Stimulated activated naive CD8-positive, alpha-beta T cell treated with anti-CD3 and anti-CD28 coated beads, Interleukin-15, Interleukin-2, amounts not matched to agents 100 U/mL and 50 U/mL, for 24 hours (primary cell): ENCODE measurements at regions not wholly inside any gene's neighbourhood (a gene's known extent, or its start where the extent isn't known, plus 50 kb on each side); places are given as distances from the start of the nearest gene placed in this dataset.
"Not testable (repeated sequence)": the region's sequence is repeated elsewhere in the genome, so short reads cannot be mapped to it uniquely, and the experiment has no call there.

ENCODE experiments used
- ATAC-seq: fragments of 150-1000 bp; cut with Tn5 transposase; one replicate; pipeline ENCODE4 v1.10.0; 2021
- DNase-seq: peaks from one replicate; pipeline ENCODE4 v3.0.0; 2021

- DNase-seq (no peak), ATAC-seq (no peak)
These were observed 1378.2 kb upstream of the PCDH20 start for GRCh38 chr13:62793850-62794249.

DNA sequence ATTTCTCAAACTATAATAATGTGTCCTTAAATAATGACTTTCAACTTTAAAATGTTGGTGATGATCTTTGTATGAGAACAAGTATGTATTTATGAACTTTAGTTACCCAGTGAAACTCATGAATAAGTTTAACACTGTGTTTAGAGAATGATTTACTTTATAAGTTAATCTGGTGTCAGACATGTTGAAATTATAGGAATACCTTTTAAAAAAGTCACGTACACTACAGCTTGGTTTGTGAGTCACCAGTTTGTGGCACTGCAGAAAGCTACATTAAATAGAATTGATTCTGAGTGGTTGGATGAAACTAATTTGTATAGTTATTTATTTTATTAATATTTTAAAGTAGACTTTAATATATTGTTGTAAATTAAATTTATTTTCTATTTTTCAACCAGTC is 1366.2 kb upstream of the PCDH20 start:
- ATAC-seq = no peak
- no peak for DNase-seq

GRCh38 chr13:62779161-62779560 is 1363.5 kb upstream of the PCDH20 start:
- ATAC-seq (no peak), DNase-seq (no peak)

DNA sequence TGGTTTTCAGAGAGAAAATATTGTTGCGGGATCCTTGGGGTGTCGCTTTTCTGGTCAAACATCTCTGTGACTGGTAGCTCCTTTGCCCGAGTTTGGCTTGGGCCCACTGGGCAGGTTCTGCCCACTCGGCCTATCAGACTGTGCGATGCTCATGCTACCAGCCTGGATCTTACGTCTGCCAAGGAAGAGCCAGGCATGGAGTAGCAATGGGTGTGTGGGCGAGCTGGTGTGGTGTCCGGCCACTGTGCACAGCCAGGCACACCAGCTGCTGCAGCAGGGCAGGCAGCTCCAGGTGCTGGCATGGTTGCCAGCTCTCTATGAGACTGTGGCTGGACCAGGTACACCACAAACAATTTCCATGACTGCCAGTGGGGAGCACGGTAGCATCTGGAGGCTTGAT is 1351.8 kb upstream of the PCDH20 start:
- no peak for ATAC-seq

DNA sequence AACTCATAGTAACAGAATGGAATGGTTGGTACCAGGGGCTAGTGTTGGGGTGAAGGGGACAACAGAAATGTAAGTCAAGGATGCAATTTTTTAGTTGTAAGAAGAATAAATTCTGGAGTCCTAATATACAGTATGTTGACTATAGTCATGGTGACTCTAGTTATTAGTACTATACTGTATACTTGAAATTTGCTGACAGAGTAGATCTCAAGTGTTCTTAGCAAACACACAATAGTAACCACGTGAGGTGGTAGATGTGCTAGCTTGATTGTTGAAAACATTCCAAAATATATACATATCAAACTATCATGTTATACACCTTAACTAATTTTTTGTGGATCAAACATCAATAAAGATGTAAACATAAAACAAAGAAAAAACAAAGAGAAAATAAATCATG is 1345.1 kb upstream of the PCDH20 start:
- DNase-seq = no peak
- ATAC-seq = no peak

More for the DNA sequence above, 1351.8 kb upstream of the PCDH20 start:
- no peak for DNase-seq

DNA sequence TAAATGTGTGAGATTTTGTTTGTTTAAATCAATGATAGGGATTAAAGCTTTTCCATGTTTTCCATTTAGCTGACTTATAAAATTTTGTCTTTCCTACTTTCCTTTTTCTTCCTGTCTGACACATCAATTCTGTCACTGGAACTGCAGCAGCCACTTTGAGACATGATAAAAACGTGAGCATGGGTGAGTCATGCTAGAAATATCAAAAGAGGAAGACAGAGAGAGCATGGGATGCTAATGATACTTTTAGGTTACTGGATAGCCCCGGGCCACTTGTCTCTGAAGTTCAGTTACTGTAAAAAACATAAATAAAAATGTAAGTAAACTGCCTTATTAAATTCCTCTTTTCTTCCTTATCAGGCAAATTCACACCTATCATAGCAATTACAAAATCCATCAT is 1332.0 kb upstream of the PCDH20 start:
- ATAC-seq = no peak

DNA sequence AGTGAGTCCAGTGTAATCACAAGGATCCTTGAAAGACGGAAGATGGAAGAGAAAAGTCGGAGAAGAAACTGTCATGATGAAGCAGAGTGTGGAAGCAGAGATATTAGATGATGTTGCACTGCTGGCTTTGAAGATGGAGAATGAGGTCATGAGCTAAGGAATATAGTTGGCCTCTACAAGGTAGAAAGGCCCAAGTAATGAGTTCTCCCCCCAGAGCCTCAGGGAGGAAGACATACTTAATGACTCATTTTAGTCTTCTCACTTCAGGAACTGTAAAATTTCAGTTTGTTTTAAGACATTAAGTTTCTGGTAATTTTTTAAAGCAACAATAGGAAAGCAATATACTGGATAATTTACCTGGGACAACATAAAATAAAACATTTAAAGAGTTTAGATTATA is 1331.5 kb upstream of the PCDH20 start:
- no peak for DNase-seq
- no peak for ATAC-seq

More for the DNA sequence above, 1332.0 kb upstream of the PCDH20 start:
- DNase-seq = no peak

- not testable (repeated sequence) for ATAC-seq, DNase-seq
These were observed 1314.1 kb upstream of the PCDH20 start for GRCh38 chr13:62729746-62730145.

- DNase-seq = no peak
- ATAC-seq = no peak
These were observed 1306.2 kb upstream of the PCDH20 start for GRCh38 chr13:62721893-62722292.

GRCh38 chr13:62711948-62712347 is 1296.3 kb upstream of the PCDH20 start:
- ATAC-seq = not testable (repeated sequence)

GRCh38 chr13:62710787-62711186 is 1295.1 kb upstream of the PCDH20 start:
- DNase-seq (no peak), ATAC-seq (no peak)

More at GRCh38 chr13:62711948-62712347, 1296.3 kb upstream of the PCDH20 start:
- not testable (repeated sequence) for DNase-seq

GRCh38 chr13:62706048-62706447 is 1290.4 kb upstream of the PCDH20 start:
- no peak for DNase-seq

DNA sequence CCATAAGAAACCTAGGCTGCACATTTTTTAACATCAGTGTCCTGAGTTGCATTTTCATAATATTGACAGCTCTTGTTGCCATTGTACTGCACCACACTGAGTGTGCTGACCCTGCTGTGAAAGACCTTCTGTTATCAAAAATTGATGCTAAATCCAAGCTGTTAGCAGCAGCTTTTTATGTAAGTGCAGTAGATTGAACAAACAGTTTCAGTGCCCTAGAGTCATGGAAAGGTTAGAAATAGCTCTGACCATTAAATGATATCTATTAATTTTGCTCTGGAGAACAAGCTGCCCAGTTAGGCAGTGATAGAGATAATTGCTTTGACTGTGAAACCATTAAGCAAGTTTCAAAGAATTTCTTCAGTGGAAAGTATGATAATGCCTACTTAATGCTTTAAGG is 1289.2 kb upstream of the PCDH20 start:
- DNase-seq (no peak), ATAC-seq (no peak)

More at GRCh38 chr13:62706048-62706447, 1290.4 kb upstream of the PCDH20 start:
- no peak for ATAC-seq

DNA sequence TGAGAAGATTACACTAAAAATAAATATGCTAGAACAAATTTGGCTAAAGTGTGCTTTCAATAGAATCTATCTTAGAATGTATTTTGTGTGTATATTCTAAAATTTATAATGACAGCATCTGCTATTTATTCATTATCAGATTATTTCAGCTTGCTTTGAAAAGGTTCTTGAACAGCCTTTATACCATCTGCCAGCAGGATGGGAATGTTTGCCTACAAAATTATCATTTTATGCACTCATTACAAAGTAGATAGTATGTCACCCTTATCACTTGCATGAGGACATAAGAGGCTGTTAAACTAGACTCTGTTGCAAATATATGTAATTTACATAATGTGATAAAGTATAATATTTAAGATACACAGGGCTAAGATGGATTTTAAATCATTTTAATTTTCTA is 1286.9 kb upstream of the PCDH20 start:
- ATAC-seq = no peak
- DNase-seq = no peak

DNA sequence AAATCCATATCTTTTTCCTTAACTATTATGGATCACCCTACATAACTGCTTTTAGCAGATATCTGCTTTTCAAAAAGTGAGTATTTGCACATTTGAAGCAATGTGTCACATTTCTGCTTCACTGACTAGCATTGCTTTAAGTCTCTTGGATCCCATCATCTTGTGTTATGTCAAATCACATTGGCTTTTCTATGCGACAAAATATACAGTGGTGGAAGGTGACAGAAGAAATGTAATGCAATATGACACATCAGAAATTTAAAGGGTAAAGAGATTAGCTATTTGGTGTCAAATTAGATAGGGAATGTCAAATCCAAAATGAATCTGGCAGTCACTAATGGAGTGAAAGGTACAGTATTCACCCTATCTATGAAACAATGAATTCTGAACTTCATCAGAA is 1282.1 kb upstream of the PCDH20 start:
- DNase-seq (no peak), ATAC-seq (no peak)

DNA sequence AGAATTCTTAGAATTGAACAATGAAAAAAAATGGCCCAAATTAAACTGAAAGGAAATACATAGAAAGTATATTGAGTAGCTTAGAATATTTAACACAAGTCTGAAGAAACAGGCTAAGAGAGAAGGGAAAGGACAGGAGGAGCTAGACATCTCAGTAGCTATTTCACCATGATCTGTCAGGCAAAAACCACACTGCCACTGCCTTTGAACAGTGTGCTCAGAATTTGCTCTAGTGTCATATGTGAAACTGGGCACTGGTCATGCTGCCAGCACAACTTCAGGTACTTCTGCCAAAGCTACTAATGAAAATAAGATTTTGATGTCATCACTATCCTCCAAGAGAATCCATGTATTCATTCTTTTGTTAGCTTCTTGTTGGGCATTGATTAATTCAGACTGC is 1280.8 kb upstream of the PCDH20 start:
- DNase-seq (no peak), ATAC-seq (no peak)

- no peak for ATAC-seq
These were observed 1272.1 kb upstream of the PCDH20 start for GRCh38 chr13:62687732-62688131.

DNA sequence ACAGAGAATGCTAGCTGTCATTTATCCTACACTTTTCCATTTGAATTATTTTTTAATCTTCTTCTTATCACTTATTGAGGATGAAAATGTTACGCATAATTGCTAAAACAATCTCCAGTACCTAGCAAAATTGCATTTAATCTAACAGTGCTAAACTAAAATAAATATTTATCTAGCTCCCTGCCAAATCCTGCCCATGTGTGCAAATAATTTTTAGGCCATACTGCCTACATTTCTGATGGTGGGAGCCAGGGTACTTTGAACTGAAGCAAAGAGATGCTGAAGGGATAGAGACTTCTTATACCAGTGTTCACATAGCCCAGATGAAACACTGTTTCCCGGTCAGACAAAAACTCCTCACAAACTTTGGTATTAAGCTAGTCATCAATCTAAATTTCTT is 1268.7 kb upstream of the PCDH20 start:
- DNase-seq = no peak
- no peak for ATAC-seq

More at GRCh38 chr13:62687732-62688131, 1272.1 kb upstream of the PCDH20 start:
- DNase-seq = no peak

DNA sequence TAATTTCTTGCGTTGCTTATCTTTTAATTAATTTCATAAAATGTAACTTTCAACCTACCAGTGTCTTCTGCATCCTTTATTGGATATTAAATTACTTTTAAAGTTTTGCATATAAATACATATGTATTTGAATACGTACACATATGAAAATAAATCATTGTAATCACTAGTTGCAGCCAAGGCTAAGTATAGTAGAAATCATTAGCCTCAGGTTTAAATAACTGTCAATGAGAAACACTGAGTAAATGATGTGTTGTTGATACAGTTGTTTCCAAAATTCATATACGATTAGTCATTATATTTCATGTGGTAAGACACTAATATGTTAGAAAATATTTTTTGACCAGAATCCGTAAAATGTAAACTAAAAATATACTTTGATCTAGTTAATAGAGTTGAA is 1267.1 kb upstream of the PCDH20 start:
- no peak for ATAC-seq
- no peak for DNase-seq

DNA sequence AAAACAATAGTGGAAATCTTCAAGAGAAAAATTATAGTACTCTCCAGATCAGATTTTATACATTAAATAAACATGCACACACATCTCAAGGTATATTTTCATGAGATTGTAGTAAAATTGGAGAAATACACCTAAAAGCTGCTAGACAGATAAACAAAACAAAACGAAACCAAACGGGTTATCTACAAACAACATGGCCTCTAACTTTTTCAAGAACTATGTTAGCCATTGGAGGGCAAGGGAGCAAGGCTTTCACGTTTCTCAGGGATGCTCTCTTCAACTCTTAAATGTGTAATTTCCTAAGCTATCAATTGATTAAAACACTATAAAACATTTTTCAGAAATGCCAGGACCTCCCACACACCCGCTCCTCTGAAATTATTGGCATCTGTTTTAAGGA is 1262.4 kb upstream of the PCDH20 start:
- DNase-seq (no peak), ATAC-seq (no peak)

DNA sequence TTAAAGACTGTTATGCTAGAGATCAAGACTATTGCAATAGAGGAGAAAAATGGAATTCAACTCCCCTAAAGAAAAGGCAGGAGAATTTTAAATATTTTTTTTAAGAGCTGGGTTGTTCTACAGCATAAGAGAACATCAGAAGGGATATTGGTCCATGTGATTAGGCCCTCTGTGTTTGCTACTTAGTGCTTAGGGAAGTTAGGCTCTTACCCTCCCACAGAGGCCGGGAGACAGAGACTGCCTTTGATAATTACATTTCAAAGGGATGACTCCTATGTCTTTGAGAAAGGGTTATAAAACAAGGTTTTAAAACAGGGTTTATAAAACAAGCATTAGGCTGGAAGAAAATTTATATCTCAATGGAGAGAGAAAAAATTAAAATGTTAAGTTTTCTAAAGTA is 1248.1 kb upstream of the PCDH20 start:
- no peak for ATAC-seq
- no peak for DNase-seq

DNA sequence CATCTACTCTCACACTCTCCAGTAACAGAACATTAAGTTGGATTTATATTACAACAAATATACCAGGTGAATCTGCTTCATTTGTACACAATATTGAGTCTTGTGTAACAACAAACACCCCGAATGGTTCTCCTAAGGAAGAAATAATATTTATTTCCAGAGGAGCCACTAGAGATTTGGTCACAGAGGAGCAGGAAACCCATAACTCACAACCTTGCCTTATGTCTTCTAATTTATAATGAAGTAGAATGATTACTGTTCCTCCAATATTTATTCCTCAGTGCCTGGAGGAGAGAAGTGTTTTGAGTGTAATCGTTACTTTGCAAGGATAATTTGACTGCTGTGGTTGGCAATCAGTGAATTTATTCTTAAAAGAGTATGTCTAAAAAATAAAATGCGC is 1243.7 kb upstream of the PCDH20 start:
- ATAC-seq = no peak
- no peak for DNase-seq

- DNase-seq = no peak
These were observed 1237.7 kb upstream of the PCDH20 start for GRCh38 chr13:62653371-62653770.

DNA sequence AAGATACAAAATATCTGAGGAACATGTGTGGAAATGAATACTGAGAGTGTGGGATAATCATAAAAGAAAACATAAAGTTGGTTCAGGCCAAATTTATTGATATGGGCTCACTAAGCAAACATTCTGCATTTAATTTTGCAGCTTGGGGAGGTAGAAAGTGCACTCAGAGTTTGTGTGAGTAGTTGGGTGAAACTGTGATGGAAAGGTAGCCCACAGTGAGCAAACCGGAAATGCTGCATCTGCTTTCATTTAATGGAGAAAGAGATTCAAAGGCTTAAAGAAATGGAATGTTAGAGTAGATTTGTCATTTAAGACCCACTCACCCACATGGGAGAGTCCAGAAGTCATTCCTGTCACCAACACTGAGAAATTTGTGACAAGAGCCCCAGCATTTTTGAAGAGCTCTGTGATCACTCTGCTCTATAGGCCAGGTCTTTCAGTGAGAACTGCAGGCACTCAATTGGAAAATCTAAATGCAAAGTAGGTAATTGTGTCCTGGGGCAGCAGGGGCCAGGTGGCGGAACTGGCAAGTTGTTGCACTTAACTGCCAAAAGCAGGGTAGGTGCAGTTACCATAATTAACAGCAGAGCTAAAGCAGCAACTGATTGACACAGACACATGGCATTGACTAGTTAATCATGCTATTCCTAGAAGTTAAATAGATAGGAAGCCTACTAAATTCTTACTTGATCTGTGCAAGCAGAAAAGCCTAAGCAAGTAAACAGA is 1228.3 kb upstream of the PCDH20 start:
- DNase-seq = no peak
- ATAC-seq = no peak

More at GRCh38 chr13:62653371-62653770, 1237.7 kb upstream of the PCDH20 start:
- no peak for ATAC-seq
